Erythroblast (primary cell): ENCODE measurements at regions not wholly inside any gene's neighbourhood (a gene's known extent, or its start where the extent isn't known, plus 50 kb on each side); places are given as distances from the start of the nearest gene placed in this dataset.

Experiments
- GATA1 ChIP-seq: IDR thresholded peaks from 2 replicates; pipeline ENCODE4 v1.6.1; 2011; ENCODE audit warnings: low read depth, mild to moderate bottlenecking, control low read depth, low read length, moderate library complexity
- POLR2A ChIP-seq: IDR thresholded peaks from 2 replicates; pipeline ENCODE4 v1.6.1; 2011; ENCODE audit warnings: mild to moderate bottlenecking, low read length

DNA sequence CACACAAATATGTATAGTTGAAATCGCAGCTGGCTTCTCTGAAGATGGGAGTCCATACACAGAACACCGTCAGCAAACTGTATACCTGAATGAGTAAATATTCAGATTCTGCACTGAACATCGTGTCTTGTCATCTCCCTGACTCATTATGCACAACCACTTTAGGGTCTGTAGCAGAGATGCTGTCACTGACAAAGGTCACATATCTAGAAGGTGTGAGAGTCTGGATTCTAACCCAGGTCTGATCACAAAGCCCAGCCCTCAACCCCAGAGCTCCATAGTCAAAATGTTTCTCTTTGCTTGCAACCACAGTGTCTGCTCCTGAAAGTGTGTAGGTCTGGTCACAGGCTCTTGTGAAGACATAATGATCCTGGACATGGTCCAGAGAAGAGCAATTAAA, 78.3 kb upstream of the PAX8 start:
- no peak for TF ChIP-seq POLR2A
- TF ChIP-seq GATA1: no peak
